GM12874 (cell line): ENCODE measurements at regions not wholly inside any gene's neighbourhood (a gene's known extent, or its start where the extent isn't known, plus 50 kb on each side); places are given as distances from the start of the nearest gene placed in this dataset.

ENCODE experiments used
- CTCF ChIP-seq: IDR thresholded peaks from 2 replicates; pipeline ENCODE4 v1.5.1; 2011; ENCODE audit warnings: low read depth, mild to moderate bottlenecking, control low read depth, low read length, moderate library complexity; ENCODE audit not compliant: insufficient read depth

GRCh38 chr11:115845872-115846271, 341.7 kb upstream of the CADM1 start:
- no peak for TF ChIP-seq CTCF

- no peak for TF ChIP-seq CTCF
Observed at GRCh38 chr11:115843685-115844084, 339.5 kb upstream of the CADM1 start.

GRCh38 chr11:115843111-115843510, 338.9 kb upstream of the CADM1 start:
- no peak for TF ChIP-seq CTCF

- TF ChIP-seq CTCF = no peak
Observed at GRCh38 chr11:115820026-115820425, 315.8 kb upstream of the CADM1 start.

- no peak for TF ChIP-seq CTCF
Observed at GRCh38 chr11:115819014-115819413, 314.8 kb upstream of the CADM1 start.

- no peak for TF ChIP-seq CTCF
Observed at GRCh38 chr11:115817844-115818468, 313.7 kb upstream of the CADM1 start.

- no peak for TF ChIP-seq CTCF
Observed at GRCh38 chr11:115808351-115808940, 304.2 kb upstream of the CADM1 start.
